Uterus (tissue), 2 donors: ENCODE measurements at regions not wholly inside any gene's neighbourhood (a gene's known extent, or its start where the extent isn't known, plus 50 kb on each side); places are given as distances from the start of the nearest gene placed in this dataset.

Experiments
- POLR2A ChIP-seq, 2 donors: fragments of 450-650 bp; IDR thresholded peaks; one replicate each; pipeline ENCODE4 v1.6.1; 2016; ENCODE audit warnings: antibody characterized with exemption in 2 of 2, mild to moderate bottlenecking in 1 of 2, moderate library complexity in 1 of 2
- TF ChIP-seq, protein P1 (sequence below), 4 experiments: fragments of 200-600 bp in 2 of 4; fragments of 450-650 bp in 2 of 4; sonication (generic) in 2 of 4; IDR thresholded peaks; one replicate each; pipeline ENCODE4 v1.5.1; 2016 to 2019; ENCODE audit warnings: antibody characterized with exemption in 4 of 4, mild to moderate bottlenecking in 2 of 4, moderate library complexity in 1 of 4

DNA sequence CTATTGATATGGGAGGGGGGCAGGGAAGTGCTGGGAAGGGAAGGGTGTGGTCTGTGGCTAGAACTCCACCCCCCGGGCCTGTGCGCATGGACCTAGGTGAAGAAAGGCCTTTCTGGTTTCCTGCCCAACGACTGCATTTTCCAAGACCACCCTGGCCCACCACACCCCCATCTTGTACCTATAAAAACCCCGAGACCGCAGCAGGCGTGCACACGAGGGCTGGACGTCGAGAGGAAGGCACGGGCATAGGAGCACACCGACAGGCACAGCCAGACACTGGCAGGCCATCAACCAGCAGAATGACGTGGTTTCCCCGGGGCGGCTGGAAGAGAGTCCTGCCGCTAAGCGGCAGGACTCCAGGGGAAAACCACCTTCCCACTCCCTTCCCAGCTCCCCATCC is 981.1 kb downstream of the PCDH7 start:
- TF ChIP-seq, protein P1, sequence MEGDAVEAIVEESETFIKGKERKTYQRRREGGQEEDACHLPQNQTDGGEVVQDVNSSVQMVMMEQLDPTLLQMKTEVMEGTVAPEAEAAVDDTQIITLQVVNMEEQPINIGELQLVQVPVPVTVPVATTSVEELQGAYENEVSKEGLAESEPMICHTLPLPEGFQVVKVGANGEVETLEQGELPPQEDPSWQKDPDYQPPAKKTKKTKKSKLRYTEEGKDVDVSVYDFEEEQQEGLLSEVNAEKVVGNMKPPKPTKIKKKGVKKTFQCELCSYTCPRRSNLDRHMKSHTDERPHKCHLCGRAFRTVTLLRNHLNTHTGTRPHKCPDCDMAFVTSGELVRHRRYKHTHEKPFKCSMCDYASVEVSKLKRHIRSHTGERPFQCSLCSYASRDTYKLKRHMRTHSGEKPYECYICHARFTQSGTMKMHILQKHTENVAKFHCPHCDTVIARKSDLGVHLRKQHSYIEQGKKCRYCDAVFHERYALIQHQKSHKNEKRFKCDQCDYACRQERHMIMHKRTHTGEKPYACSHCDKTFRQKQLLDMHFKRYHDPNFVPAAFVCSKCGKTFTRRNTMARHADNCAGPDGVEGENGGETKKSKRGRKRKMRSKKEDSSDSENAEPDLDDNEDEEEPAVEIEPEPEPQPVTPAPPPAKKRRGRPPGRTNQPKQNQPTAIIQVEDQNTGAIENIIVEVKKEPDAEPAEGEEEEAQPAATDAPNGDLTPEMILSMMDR (IDR thresholded peaks at IDR 0.05): no peak
- TF ChIP-seq POLR2A (IDR thresholded peaks at IDR 0.05): no peak
